Astrocyte (in vitro differentiated cells and primary cell): ENCODE measurements at regions not wholly inside any gene's neighbourhood (a gene's known extent, or its start where the extent isn't known, plus 50 kb on each side); places are given as distances from the start of the nearest gene placed in this dataset.

Experiments used
- DNase-seq: peaks from one replicate; pipeline ENCODE4 v3.0.0-alpha.2; 2010; ENCODE audit warnings: low read depth
- FAIRE-seq: peaks from 2 replicates; lab custom pipeline; 2011; peaks lifted over from hg19 to GRCh38; lab: Jason Lieb, UNC
- H2AFZ ChIP-seq: 2 replicates; pipeline ENCODE4 v1.6.0; 2012; ENCODE audit warnings: low read depth, low read length, inconsistent platforms
- H3K27ac ChIP-seq: 2 replicates; pipeline ENCODE4 v1.5.1; 2011; ENCODE audit warnings: low read depth, low read length, inconsistent platforms
- H3K27me3 ChIP-seq: 2 replicates; pipeline ENCODE4 v1.6.0; 2011; ENCODE audit warnings: low read length, inconsistent platforms; ENCODE audit not compliant: insufficient read depth
- H3K36me3 ChIP-seq: 2 replicates; pipeline ENCODE4 v1.5.1; 2011; ENCODE audit warnings: low read length, inconsistent platforms; ENCODE audit not compliant: insufficient read depth
- H3K4me1 ChIP-seq: 2 replicates; pipeline ENCODE4 v1.5.1; 2011; ENCODE audit warnings: low read length, inconsistent platforms; ENCODE audit not compliant: insufficient read depth
- H3K4me2 ChIP-seq: 2 replicates; pipeline ENCODE4 v1.6.0; 2012; ENCODE audit warnings: low read length, inconsistent platforms
- H3K4me3 ChIP-seq: 2 replicates; pipeline ENCODE4 v1.5.1; 2011; ENCODE audit warnings: low read depth, mild to moderate bottlenecking, low read length, inconsistent platforms; ENCODE audit not compliant: insufficient read depth
- H3K79me2 ChIP-seq: 2 replicates; pipeline ENCODE4 v1.6.0; 2012; ENCODE audit warnings: mild to moderate bottlenecking, low read length, inconsistent platforms; ENCODE audit not compliant: insufficient read depth
- H3K9ac ChIP-seq: 2 replicates; pipeline ENCODE4 v1.6.0; 2012; ENCODE audit warnings: mild to moderate bottlenecking, low read length, inconsistent platforms
- H3K9me3 ChIP-seq: 2 replicates; pipeline ENCODE4 v1.5.1; 2012; ENCODE audit warnings: low read depth, mild to moderate bottlenecking, low read length, inconsistent platforms; ENCODE audit not compliant: insufficient read depth
- H4K20me1 ChIP-seq: 2 replicates; pipeline ENCODE4 v1.6.0; 2012; ENCODE audit warnings: low read length, inconsistent platforms; ENCODE audit not compliant: insufficient read depth
- H3K27ac Mint-ChIP-seq: one replicate; pipeline ENCODE4 v1.8.0; 2021; ENCODE audit warnings: mild to moderate bottlenecking, mixed read lengths; ENCODE audit not compliant: unreplicated experiment
- H3K27me3 Mint-ChIP-seq: one replicate; pipeline ENCODE4 v1.8.0; 2021; ENCODE audit warnings: low read depth, mixed read lengths; ENCODE audit not compliant: unreplicated experiment
- H3K36me3 Mint-ChIP-seq: one replicate; pipeline ENCODE4 v1.8.0; 2021; ENCODE audit warnings: low read depth, mixed read lengths; ENCODE audit not compliant: unreplicated experiment
- H3K4me1 Mint-ChIP-seq: one replicate; pipeline ENCODE4 v1.8.0; 2021; ENCODE audit warnings: low read depth, mixed read lengths; ENCODE audit not compliant: unreplicated experiment
- H3K4me3 Mint-ChIP-seq: one replicate; pipeline ENCODE4 v1.8.0; 2021; ENCODE audit warnings: mild to moderate bottlenecking, moderate library complexity, mixed read lengths; ENCODE audit not compliant: unreplicated experiment
- H3K9me3 Mint-ChIP-seq: one replicate; pipeline ENCODE4 v1.8.0; 2021; ENCODE audit warnings: mild to moderate bottlenecking, mixed read lengths; ENCODE audit not compliant: unreplicated experiment
- CTCF ChIP-seq: IDR thresholded peaks from 2 replicates; pipeline ENCODE4 v1.5.1; 2011; ENCODE audit warnings: low read depth, mild to moderate bottlenecking, inconsistent platforms, low read length, moderate library complexity; ENCODE audit not compliant: insufficient read depth
- EZH2 ChIP-seq: IDR thresholded peaks from 2 replicates; pipeline ENCODE4 v1.6.1; 2012; ENCODE audit warnings: mild to moderate bottlenecking, low read length, inconsistent platforms; ENCODE audit not compliant: insufficient read depth

GRCh38 chr11:13104619-13105236 lies 95.6 kb downstream of the RASSF10 start:
- Histone ChIP-seq H3K4me3 (no peak overlapping the region), H3K4me1 (no peaks in the 10 kb centered on the region), H3K9me3 (peaks cover 6% of the 10 kb centered on the region), H3K4me2 (no peak overlapping the region), H4K20me1 (no peaks in the 10 kb centered on the region), H3K79me2 (no peaks in the 10 kb centered on the region), H3K36me3 (no peaks in the 10 kb centered on the region), H3K27ac (no peak overlapping the region), H2AFZ (no peak overlapping the region), H3K27me3 (peaks cover 9% of the 10 kb centered on the region), H3K9ac (no peak overlapping the region)
- peaks cover 9% of the 10 kb centered on the region for H3K27me3 Mint-ChIP-seq
- H3K4me3 Mint-ChIP-seq, result no peak overlapping the region
- DNase-seq (no peak), FAIRE-seq (no peak)
- TF ChIP-seq CTCF (no peak), EZH2 (no peak)
- peaks cover 7% of the 10 kb centered on the region for H3K4me1 Mint-ChIP-seq
- H3K9me3 Mint-ChIP-seq, result peaks cover 2% of the 10 kb centered on the region
- H3K27ac Mint-ChIP-seq, result no peak overlapping the region
- H3K36me3 Mint-ChIP-seq, result no peaks in the 10 kb centered on the region

DNA sequence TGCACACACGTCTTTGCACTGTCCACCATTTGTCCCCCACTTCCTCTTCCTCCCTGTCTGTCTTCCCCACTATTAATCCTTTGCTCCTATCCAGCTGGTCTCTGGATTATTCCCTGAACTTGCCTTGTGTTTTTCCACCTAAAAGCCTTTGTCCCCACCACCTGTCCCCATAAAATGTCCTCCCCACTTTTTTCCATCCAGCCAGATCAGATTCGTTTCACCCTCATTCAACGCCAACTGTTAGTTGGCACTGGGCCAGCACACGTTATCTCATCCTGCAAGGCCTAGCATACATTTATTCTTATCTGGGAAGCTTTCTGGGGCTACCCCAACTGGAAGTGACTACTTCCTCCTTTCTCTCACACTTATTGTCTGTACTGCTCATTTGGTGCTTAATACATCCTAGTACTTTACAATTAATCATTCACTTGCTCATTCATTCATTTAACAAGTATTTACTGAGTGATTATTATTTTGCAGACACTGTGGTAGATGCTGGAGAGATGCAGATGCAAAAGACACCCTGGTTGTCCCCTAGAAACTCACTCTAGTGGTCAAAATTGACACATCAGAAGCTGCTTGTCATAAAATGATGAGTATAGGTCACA lies 96.2 kb downstream of the RASSF10 start:
- Histone ChIP-seq H3K9ac (no peak overlapping the region), H3K4me3 (no peak overlapping the region), H3K4me1 (no peaks in the 10 kb centered on the region), H3K27me3 (peaks cover 9% of the 10 kb centered on the region), H3K9me3 (peaks cover 6% of the 10 kb centered on the region), H3K4me2 (no peak overlapping the region), H4K20me1 (no peaks in the 10 kb centered on the region), H3K79me2 (no peaks in the 10 kb centered on the region), H3K36me3 (no peaks in the 10 kb centered on the region), H2AFZ (no peak overlapping the region), H3K27ac (no peak overlapping the region)
- FAIRE-seq (no peak), DNase-seq (no peak)
- Mint-ChIP-seq H3K9me3 (peaks cover 2% of the 10 kb centered on the region), H3K27me3 (peaks cover 9% of the 10 kb centered on the region), H3K36me3 (no peaks in the 10 kb centered on the region), H3K4me3 (no peak overlapping the region), H3K27ac (no peak overlapping the region), H3K4me1 (peaks cover 7% of the 10 kb centered on the region)
- no peak for TF ChIP-seq CTCF
- TF ChIP-seq EZH2, result no peak

DNA sequence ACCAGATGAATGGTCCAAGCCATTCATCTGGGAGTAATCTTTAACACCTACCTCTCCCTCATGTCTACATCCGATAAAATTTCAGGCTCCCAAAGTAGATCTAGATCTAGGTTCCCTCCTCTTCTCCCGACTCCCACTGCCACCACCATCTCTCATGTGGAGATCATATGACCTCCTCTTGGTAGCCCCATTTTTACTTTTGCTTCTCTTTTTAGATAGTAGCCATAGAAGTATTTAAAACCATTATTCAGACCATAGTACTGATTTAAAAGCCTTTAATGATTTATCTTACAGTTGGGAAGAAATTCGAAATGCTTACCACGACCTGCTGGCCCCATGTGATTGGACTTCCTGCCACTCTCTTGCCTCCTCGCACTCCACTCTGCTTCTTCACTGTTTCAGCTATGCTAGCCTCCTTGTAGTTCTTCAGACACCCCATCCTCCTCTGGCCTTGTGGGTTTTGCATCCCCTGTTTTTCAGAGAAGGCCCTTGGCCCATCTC lies 98.5 kb downstream of the RASSF10 start:
- no peaks in the 10 kb centered on the region for H4K20me1 ChIP-seq
- H3K4me1 ChIP-seq, result peaks cover 14% of the 10 kb centered on the region
- no peak for FAIRE-seq
- no peak overlapping the region for H3K9ac ChIP-seq
- H3K9me3 Mint-ChIP-seq, result peaks cover 2% of the 10 kb centered on the region
- H2AFZ ChIP-seq, result no peak overlapping the region
- no peaks in the 10 kb centered on the region for H3K79me2 ChIP-seq
- no peak overlapping the region for H3K27ac ChIP-seq
- H3K4me1 Mint-ChIP-seq, result peaks cover 12% of the 10 kb centered on the region
- no peaks in the 10 kb centered on the region for H3K36me3 Mint-ChIP-seq
- no peak overlapping the region for H3K4me2 ChIP-seq
- peaks cover 2% of the 10 kb centered on the region for H3K9me3 ChIP-seq
- DNase-seq, result no peak
- H3K27ac Mint-ChIP-seq, result no peak overlapping the region
- no peaks in the 10 kb centered on the region for H3K36me3 ChIP-seq
- no peak for TF ChIP-seq CTCF
- no peak for TF ChIP-seq EZH2
- H3K4me3 Mint-ChIP-seq, result no peak overlapping the region
- H3K4me3 ChIP-seq, result no peak overlapping the region
- H3K27me3 ChIP-seq, result peaks cover 9% of the 10 kb centered on the region
- peaks cover 9% of the 10 kb centered on the region for H3K27me3 Mint-ChIP-seq
